ENCODE measurements at regions not wholly inside any gene's neighbourhood (a gene's known extent, or its start where the extent isn't known, plus 50 kb on each side); places are given as distances from the start of the nearest gene placed in this dataset.

- Histone ChIP-seq H3K9me2 (replicated peaks; ENCODE audit: low read depth, low read length) (no peaks in the 10 kb centered on the region), H2AFZ (ENCODE audit: low read length) (no peak overlapping the region), H3K36me3 (ENCODE audit: insufficient read depth, low read length) (no peaks in the 10 kb centered on the region), H3K9ac (ENCODE audit: low read depth, low read length, poor library complexity, severe bottlenecking) (no peak overlapping the region), H3F3A (ENCODE audit: low read depth) (no peaks in the 10 kb centered on the region), H3K4me3 (ENCODE audit: low read length, poor library complexity, severe bottlenecking) (no peak overlapping the region), H3K4me1 (ENCODE audit: insufficient read depth, low read length, poor library complexity, severe bottlenecking) (no peaks in the 10 kb centered on the region), H4K20me1 (ENCODE audit: insufficient read depth, low read length, poor library complexity, severe bottlenecking) (no peaks in the 10 kb centered on the region), H3K9me3 (ENCODE audit: insufficient read depth, low read depth, low read length) (no peaks in the 10 kb centered on the region), H3K4me2 (ENCODE audit: low read depth, low read length, poor library complexity, severe bottlenecking) (no peak overlapping the region), H3K27me3 (ENCODE audit: insufficient read depth, low read length, poor library complexity, severe bottlenecking) (no peaks in the 10 kb centered on the region), H3K79me2 (ENCODE audit: insufficient read depth, low read length) (no peaks in the 10 kb centered on the region)
- TF ChIP-seq CTCF (conservative IDR thresholded peaks at IDR 0.05; ENCODE audit: low read length) = no peak
- TF ChIP-seq EZH2phosphoT487 (IDR thresholded peaks at IDR 0.05; ENCODE audit: borderline replicate concordance) = no peak
Measured at GRCh38 chr13:62837895-62838294, 1422.2 kb upstream of the PCDH20 start.

GRCh38 chr13:62829486-62829885, 1413.8 kb upstream of the PCDH20 start:
- Histone ChIP-seq H4K20me1 (ENCODE audit: insufficient read depth, low read length, poor library complexity, severe bottlenecking) (no peaks in the 10 kb centered on the region), H3K9ac (ENCODE audit: low read depth, low read length, poor library complexity, severe bottlenecking) (no peak overlapping the region), H3F3A (ENCODE audit: low read depth) (no peaks in the 10 kb centered on the region), H3K9me3 (ENCODE audit: insufficient read depth, low read depth, low read length) (no peaks in the 10 kb centered on the region), H3K4me1 (ENCODE audit: insufficient read depth, low read length, poor library complexity, severe bottlenecking) (no peaks in the 10 kb centered on the region), H3K79me2 (ENCODE audit: insufficient read depth, low read length) (no peaks in the 10 kb centered on the region), H3K9me2 (replicated peaks; ENCODE audit: low read depth, low read length) (no peaks in the 10 kb centered on the region), H2AFZ (ENCODE audit: low read length) (no peak overlapping the region), H3K4me2 (ENCODE audit: low read depth, low read length, poor library complexity, severe bottlenecking) (no peak overlapping the region), H3K4me3 (ENCODE audit: low read length, poor library complexity, severe bottlenecking) (no peak overlapping the region), H3K36me3 (ENCODE audit: insufficient read depth, low read length) (no peaks in the 10 kb centered on the region), H3K27me3 (ENCODE audit: insufficient read depth, low read length, poor library complexity, severe bottlenecking) (no peaks in the 10 kb centered on the region)
- TF ChIP-seq CTCF (conservative IDR thresholded peaks at IDR 0.05; ENCODE audit: low read length) = no peak
- TF ChIP-seq EZH2phosphoT487 (IDR thresholded peaks at IDR 0.05; ENCODE audit: borderline replicate concordance) = no peak

- H3K9me2 ChIP-seq (replicated peaks; ENCODE audit: low read depth, low read length) = no peaks in the 10 kb centered on the region
- no peak overlapping the region for H3K4me2 ChIP-seq (ENCODE audit: low read depth, low read length, poor library complexity, severe bottlenecking)
- H3F3A ChIP-seq (ENCODE audit: low read depth) = no peaks in the 10 kb centered on the region
- no peaks in the 10 kb centered on the region for H3K27me3 ChIP-seq (ENCODE audit: insufficient read depth, low read length, poor library complexity, severe bottlenecking)
- TF ChIP-seq CTCF (conservative IDR thresholded peaks at IDR 0.05; ENCODE audit: low read length) (no peak), EZH2phosphoT487 (IDR thresholded peaks at IDR 0.05; ENCODE audit: borderline replicate concordance) (no peak)
- no peak overlapping the region for H3K9ac ChIP-seq (ENCODE audit: low read depth, low read length, poor library complexity, severe bottlenecking)
- H2AFZ ChIP-seq (ENCODE audit: low read length) = no peak overlapping the region
- no peaks in the 10 kb centered on the region for H3K36me3 ChIP-seq (ENCODE audit: insufficient read depth, low read length)
- no peaks in the 10 kb centered on the region for H3K79me2 ChIP-seq (ENCODE audit: insufficient read depth, low read length)
- H4K20me1 ChIP-seq (ENCODE audit: insufficient read depth, low read length, poor library complexity, severe bottlenecking) = no peaks in the 10 kb centered on the region
- H3K9me3 ChIP-seq (ENCODE audit: insufficient read depth, low read depth, low read length) = no peaks in the 10 kb centered on the region
- H3K4me3 ChIP-seq (ENCODE audit: low read length, poor library complexity, severe bottlenecking) = no peak overlapping the region
- no peaks in the 10 kb centered on the region for H3K4me1 ChIP-seq (ENCODE audit: insufficient read depth, low read length, poor library complexity, severe bottlenecking)
Measured at GRCh38 chr13:62799931-62800436, 1384.3 kb upstream of the PCDH20 start.

All from Loucy (cell line).